ENCODE measurements at regions not wholly inside any gene's neighbourhood (a gene's known extent, or its start where the extent isn't known, plus 50 kb on each side); places are given as distances from the start of the nearest gene placed in this dataset.
"Not testable (repeated sequence)": the region's sequence is repeated elsewhere in the genome, so short reads cannot be mapped to it uniquely, and the experiment has no call there.

DNA sequence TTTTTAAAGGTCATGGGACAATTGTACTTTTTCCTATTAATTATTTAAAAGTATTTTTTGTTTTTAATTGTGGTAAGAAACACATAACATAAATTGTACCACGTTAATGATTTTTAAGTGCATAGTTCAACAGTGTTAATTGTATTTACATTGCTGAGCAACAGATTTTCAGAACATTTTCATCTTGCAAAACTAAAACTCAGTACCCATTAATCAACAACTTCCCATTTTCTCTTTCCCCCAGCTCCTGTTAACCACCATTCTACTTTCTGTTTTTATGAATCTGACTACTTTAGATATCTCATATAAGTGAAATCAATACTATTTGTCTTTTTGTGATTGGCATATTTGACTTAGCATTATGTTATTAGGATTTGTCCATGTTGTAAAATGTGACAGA, 483.9 kb upstream of the ZNF804A start:
- 61% methylated on average over 1 of the region's 1 CpG for WGBS
- Histone ChIP-seq H3K4me3 (ENCODE audit: low read depth, low read length) (no peak overlapping the region), H3K36me3 (ENCODE audit: insufficient read depth) (no peaks in the 10 kb centered on the region), H3K4me1 (ENCODE audit: insufficient read depth) (no peaks in the 10 kb centered on the region), H3K27ac (ENCODE audit: low read depth) (no peak overlapping the region)
- DNase-seq (ENCODE audit: extremely low spot score): no peak

GRCh38 chr2:184119989-184120800, 478.1 kb upstream of the ZNF804A start:
- Histone ChIP-seq H3K4me3 (ENCODE audit: low read depth, low read length) (no peak overlapping the region), H3K27ac (ENCODE audit: low read depth) (no peak overlapping the region), H3K36me3 (ENCODE audit: insufficient read depth) (no peaks in the 10 kb centered on the region), H3K4me1 (ENCODE audit: insufficient read depth) (no peaks in the 10 kb centered on the region)
- DNase-seq (ENCODE audit: extremely low spot score): no peak
- 93% methylated on average over 1 of the region's 1 CpG for WGBS

DNA sequence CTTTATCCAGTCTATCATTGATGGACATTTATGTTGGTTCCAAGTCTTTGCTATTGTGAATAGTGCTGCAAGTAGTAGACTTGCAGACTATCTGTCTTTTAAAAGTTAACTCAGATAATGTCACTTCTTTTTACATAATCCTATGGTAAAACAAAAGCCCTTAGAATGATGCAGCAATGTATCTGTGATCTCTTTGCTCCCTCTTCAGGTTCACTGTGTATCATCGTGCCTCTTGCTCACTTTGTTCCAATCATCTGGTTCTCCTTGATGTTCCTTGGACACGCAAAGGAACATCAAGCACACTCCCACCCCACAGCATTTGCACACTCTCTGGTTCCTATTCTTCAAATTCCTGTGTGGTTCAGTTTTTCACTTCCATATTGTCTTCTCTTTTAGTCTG, 472.5 kb upstream of the ZNF804A start:
- Histone ChIP-seq H3K4me1 (ENCODE audit: insufficient read depth) (no peaks in the 10 kb centered on the region), H3K4me3 (ENCODE audit: low read depth, low read length) (no peak overlapping the region), H3K36me3 (ENCODE audit: insufficient read depth) (no peaks in the 10 kb centered on the region), H3K27ac (ENCODE audit: low read depth) (no peak overlapping the region)
- WGBS: 91% methylated on average over 2 of the region's 2 CpGs
- DNase-seq (ENCODE audit: extremely low spot score): no peak

DNA sequence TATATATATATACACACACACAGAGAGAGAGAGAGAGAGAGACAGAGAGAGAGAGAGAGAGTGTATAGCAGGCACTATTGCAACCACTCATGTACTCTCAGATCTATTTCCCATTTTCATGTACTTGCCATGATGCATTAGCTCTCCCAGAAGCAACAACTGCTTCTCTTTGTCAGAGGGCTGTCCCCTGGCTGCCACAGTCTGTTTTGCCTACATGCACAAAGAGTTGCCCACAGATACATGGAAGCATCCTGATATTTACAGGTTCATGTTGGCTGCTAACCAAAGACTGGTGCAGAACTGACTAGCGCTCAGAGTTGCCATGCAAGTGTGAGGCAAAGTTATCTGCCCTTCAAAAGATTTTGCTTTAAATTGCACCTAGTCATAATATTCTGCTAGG, 469.3 kb upstream of the ZNF804A start:
- WGBS: 93% methylated on average over 1 of the region's 1 CpG
- no peak overlapping the region for H3K4me3 ChIP-seq (ENCODE audit: low read depth, low read length)
- no peaks in the 10 kb centered on the region for H3K4me1 ChIP-seq (ENCODE audit: insufficient read depth)
- DNase-seq (ENCODE audit: extremely low spot score): no peak
- H3K27ac ChIP-seq (ENCODE audit: low read depth): no peak overlapping the region
- no peaks in the 10 kb centered on the region for H3K36me3 ChIP-seq (ENCODE audit: insufficient read depth)

DNA sequence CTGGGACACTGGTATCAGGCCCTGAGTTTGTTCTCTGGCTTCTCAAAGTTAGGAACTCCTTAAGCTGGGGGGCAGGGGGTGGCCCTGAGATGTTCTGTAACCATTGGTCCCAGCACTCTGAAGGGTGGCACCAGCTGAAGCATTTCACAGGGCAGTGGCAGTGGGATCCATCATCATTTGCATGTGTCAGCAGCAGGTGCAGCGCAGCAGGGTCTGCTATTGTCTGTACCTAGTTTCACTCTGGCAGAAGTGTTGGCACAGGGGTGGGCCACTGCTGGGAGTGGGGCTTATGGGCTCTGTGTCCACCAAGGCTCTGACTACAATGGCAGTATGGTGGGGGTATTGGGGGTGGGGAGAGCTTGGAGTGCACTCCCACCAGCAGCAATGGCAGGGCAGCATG, 460.4 kb upstream of the ZNF804A start:
- DNase-seq (ENCODE audit: extremely low spot score): no peak
- H3K4me1 ChIP-seq (ENCODE audit: insufficient read depth): no peaks in the 10 kb centered on the region
- no peak overlapping the region for H3K27ac ChIP-seq (ENCODE audit: low read depth)

DNA sequence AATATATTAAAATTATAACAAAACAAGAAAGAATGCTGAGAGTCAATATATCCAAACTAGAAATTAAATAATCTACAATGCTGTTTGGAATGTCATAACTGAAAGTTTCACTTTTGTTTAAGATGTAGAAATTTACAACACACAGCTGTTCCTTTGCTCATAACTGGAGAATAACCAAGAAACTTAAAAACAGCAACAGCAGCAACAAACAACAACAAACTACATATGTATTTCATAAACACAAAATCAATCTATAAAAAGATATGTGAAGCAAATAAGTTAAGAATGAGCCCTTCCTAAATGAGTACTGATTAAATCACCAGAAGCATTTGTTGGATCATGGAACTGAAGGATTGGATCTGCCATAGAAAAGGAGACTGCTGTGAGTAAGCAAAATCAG, 456.5 kb upstream of the ZNF804A start:
- H3K4me1 ChIP-seq (ENCODE audit: insufficient read depth): no peaks in the 10 kb centered on the region
- no peak overlapping the region for H3K27ac ChIP-seq (ENCODE audit: low read depth)
- DNase-seq (ENCODE audit: extremely low spot score): no peak
- no peaks in the 10 kb centered on the region for H3K36me3 ChIP-seq (ENCODE audit: insufficient read depth)
- no peak overlapping the region for H3K4me3 ChIP-seq (ENCODE audit: low read depth, low read length)

More for the DNA sequence above, 460.4 kb upstream of the ZNF804A start:
- 92% methylated on average over 1 of the region's 1 CpG for WGBS
- Histone ChIP-seq H3K36me3 (ENCODE audit: insufficient read depth) (no peaks in the 10 kb centered on the region), H3K4me3 (ENCODE audit: low read depth, low read length) (no peak overlapping the region)

DNA sequence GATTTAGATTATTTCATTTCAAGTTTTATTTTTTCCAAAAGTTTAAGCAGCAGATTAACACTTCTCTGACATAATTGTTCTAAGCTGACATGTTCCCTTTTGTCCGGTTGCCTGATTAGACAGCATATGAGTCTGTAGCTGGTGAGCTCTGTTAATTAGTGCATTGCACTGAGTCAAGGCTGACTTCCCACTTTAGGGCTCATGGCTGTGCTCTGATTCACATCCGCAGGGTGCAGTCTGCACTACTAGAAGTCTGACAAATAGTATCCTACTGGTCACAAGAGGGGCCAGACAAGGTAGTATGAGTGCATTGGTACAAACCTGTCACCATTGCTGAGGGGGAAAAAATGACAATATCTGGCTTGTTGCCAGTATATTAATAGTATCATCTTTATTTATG, 443.9 kb upstream of the ZNF804A start:
- 84% methylated on average over 2 of the region's 2 CpGs for WGBS
- Histone ChIP-seq H3K36me3 (ENCODE audit: insufficient read depth) (no peaks in the 10 kb centered on the region), H3K27ac (ENCODE audit: low read depth) (no peak overlapping the region), H3K4me3 (ENCODE audit: low read depth, low read length) (no peak overlapping the region), H3K4me1 (ENCODE audit: insufficient read depth) (no peaks in the 10 kb centered on the region)
- DNase-seq (ENCODE audit: extremely low spot score): no peak

GRCh38 chr2:184155791-184156190, 442.5 kb upstream of the ZNF804A start:
- no peaks in the 10 kb centered on the region for H3K36me3 ChIP-seq (ENCODE audit: insufficient read depth)
- H3K4me1 ChIP-seq (ENCODE audit: insufficient read depth): no peaks in the 10 kb centered on the region
- 90% methylated on average over 1 of the region's 1 CpG for WGBS
- H3K4me3 ChIP-seq (ENCODE audit: low read depth, low read length): no peak overlapping the region
- no peak for DNase-seq (ENCODE audit: extremely low spot score)
- no peak overlapping the region for H3K27ac ChIP-seq (ENCODE audit: low read depth)

DNA sequence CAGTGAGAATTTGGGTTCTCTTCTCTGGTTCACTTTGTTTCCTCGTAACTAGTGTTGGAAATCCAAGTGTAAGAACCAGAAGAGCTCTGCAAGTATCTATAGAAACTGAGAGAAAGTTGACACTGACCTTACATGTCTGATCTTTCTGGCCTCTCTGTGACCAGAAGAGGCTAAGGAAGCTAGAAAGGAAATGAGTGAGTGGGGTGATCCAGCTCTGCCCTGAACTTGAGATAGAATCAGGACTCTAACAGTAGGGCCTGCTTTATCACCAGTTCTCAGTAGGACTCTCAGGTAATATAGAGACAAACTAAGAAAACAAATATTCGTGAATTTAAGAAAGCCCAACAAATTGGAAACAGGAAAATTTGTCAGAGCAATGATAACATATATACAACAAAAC, 441.2 kb upstream of the ZNF804A start:
- Histone ChIP-seq H3K36me3 (ENCODE audit: insufficient read depth) (no peaks in the 10 kb centered on the region), H3K4me1 (ENCODE audit: insufficient read depth) (no peaks in the 10 kb centered on the region), H3K4me3 (ENCODE audit: low read depth, low read length) (no peak overlapping the region), H3K27ac (ENCODE audit: low read depth) (no peak overlapping the region)
- DNase-seq (ENCODE audit: extremely low spot score): no peak
- WGBS: 43% methylated on average over 2 of the region's 2 CpGs

GRCh38 chr2:184162426-184162825, 435.9 kb upstream of the ZNF804A start:
- no peaks in the 10 kb centered on the region for H3K36me3 ChIP-seq (ENCODE audit: insufficient read depth)
- DNase-seq (ENCODE audit: extremely low spot score): no peak
- no peak overlapping the region for H3K27ac ChIP-seq (ENCODE audit: low read depth)
- H3K4me1 ChIP-seq (ENCODE audit: insufficient read depth): no peaks in the 10 kb centered on the region
- no peak overlapping the region for H3K4me3 ChIP-seq (ENCODE audit: low read depth, low read length)
- WGBS: 88% methylated on average over 2 of the region's 2 CpGs

DNA sequence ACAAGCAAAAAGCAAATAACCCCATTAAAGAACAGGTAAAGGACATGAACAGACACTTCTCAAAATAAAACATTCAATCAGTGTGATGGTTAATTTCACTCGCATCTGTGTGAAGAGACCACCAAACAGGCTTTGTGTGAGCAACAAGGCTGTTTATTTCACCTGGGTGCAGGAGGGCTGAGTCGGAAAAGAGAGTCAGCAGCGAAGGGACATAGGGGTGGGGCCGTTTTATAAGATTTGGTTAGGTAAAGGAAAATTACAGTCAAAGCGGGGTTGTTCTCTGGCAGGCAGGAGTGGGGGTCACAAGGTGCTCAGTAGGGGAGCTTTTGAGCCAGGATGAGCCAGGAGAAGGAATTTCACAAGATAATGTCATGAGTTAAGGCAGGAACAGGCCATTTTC, 429.5 kb upstream of the ZNF804A start:
- H3K4me3 ChIP-seq (ENCODE audit: low read depth, low read length); H3K36me3 ChIP-seq (ENCODE audit: insufficient read depth); DNase-seq (ENCODE audit: extremely low spot score); H3K4me1 ChIP-seq (ENCODE audit: insufficient read depth); H3K27ac ChIP-seq (ENCODE audit: low read depth): not testable (repeated sequence)
- 83% methylated on average over 5 of the region's 5 CpGs for WGBS

DNA sequence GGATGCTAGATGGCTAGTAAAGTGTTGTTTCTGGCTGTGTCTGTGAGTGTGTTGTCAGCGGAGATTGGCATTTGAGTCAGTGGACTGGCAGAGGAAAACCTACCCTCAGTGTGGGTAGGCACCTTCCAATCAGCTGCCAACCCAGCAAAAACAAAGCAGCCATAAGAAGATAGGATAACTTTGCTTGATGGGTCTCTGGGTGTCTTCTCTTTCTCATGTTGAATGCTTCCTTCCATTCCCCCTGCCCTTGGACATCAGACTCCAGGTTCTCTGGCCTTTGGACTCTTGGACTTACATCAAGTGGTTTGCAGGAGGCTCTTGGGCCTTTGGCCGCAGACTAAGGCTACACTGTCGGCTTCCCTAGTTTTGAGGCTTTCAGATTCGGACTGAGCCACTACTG, 429.0 kb upstream of the ZNF804A start:
- DNase-seq (ENCODE audit: extremely low spot score): no peak
- no peak overlapping the region for H3K27ac ChIP-seq (ENCODE audit: low read depth)
- no peaks in the 10 kb centered on the region for H3K36me3 ChIP-seq (ENCODE audit: insufficient read depth)
- H3K4me3 ChIP-seq (ENCODE audit: low read depth, low read length): no peak overlapping the region
- no peaks in the 10 kb centered on the region for H3K4me1 ChIP-seq (ENCODE audit: insufficient read depth)
- 93% methylated on average over 4 of the region's 4 CpGs for WGBS

GRCh38 chr2:184174493-184175104, 423.7 kb upstream of the ZNF804A start:
- no peak for DNase-seq (ENCODE audit: extremely low spot score)
- 49% methylated on average over 8 of the region's 8 CpGs for whole genome bisulfite sequencing
- H3K4me3 ChIP-seq (ENCODE audit: low read depth, low read length): no peak overlapping the region
- H3K27ac ChIP-seq (ENCODE audit: low read depth): no peak overlapping the region
- no peaks in the 10 kb centered on the region for H3K4me1 ChIP-seq (ENCODE audit: insufficient read depth)
- H3K36me3 ChIP-seq (ENCODE audit: insufficient read depth): no peaks in the 10 kb centered on the region

DNA sequence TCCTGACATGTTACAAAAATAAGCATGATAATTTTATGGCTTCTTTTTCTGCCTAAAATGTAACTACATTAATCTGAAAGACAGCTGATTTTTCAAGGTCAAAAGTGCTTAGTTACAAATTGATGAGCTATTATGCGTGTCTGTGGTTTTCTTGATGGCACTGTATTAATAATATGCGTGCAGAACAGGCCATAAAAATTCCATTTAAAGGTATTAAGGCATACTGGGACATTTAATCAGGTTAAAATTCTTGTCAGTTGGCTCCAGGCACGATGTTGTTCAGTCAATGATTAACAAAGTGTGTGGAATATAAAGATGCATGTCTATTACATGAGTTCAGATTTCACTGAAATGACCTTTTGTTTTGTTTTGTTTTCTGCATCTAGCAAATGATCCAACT, 420.1 kb upstream of the ZNF804A start:
- no peaks in the 10 kb centered on the region for H3K4me1 ChIP-seq (ENCODE audit: insufficient read depth)
- no peak for DNase-seq (ENCODE audit: extremely low spot score)
- H3K4me3 ChIP-seq (ENCODE audit: low read depth, low read length): no peak overlapping the region
- no peak overlapping the region for H3K27ac ChIP-seq (ENCODE audit: low read depth)
- no peaks in the 10 kb centered on the region for H3K36me3 ChIP-seq (ENCODE audit: insufficient read depth)
- WGBS: 47% methylated on average over 3 of the region's 3 CpGs
